ENCODE measurements at regions not wholly inside any gene's neighbourhood (a gene's known extent, or its start where the extent isn't known, plus 50 kb on each side); places are given as distances from the start of the nearest gene placed in this dataset.
A peak's percentile ranks its signal among the peaks of the same experiment; 100 is the strongest.

- Histone ChIP-seq H3K9me3 (peaks cover 0 to 3% (median 0%) of the 10 kb centered on the region in 4 donors), H3K27ac (no peak overlapping the region), H3K27me3 (no peaks in the 10 kb centered on the region), H3K4me1 (no peaks in the 10 kb centered on the region), H3K4me3 (no peak overlapping the region), H3K36me3 (no peaks in the 10 kb centered on the region)
- WGBS, 2 donors, result 93 to 95% methylated on average over 1 of the region's 1 CpG
- intact Hi-C loops (cut with DNase I), result no loop called here
- TF ChIP-seq POLR2A (IDR thresholded peaks at IDR 0.05), result no peak
- no peak for TF ChIP-seq EP300 (IDR thresholded peaks at IDR 0.05)
- TF ChIP-seq POLR2AphosphoS5 (IDR thresholded peaks at IDR 0.05), result no peak
- no peak for TF ChIP-seq CTCF (IDR thresholded peaks at IDR 0.05)
- no peak for DNase-seq
Observed at GRCh38 chr12:72740064-72740463, 467.9 kb downstream of the TRHDE start.

- intact Hi-C loops (cut with DNase I), result no loop called here
- Histone ChIP-seq H3K27me3 (no peaks in the 10 kb centered on the region), H3K36me3 (no peaks in the 10 kb centered on the region), H3K27ac (no peak overlapping the region), H3K4me3 (no peak overlapping the region), H3K9me3 (peaks cover 0 to 3% (median 0%) of the 10 kb centered on the region in 4 donors), H3K4me1 (no peaks in the 10 kb centered on the region)
- TF ChIP-seq POLR2A (IDR thresholded peaks at IDR 0.05) (no peak), EP300 (IDR thresholded peaks at IDR 0.05) (no peak), POLR2AphosphoS5 (IDR thresholded peaks at IDR 0.05) (no peak), CTCF (IDR thresholded peaks at IDR 0.05) (no peak)
- no peak for DNase-seq
Observed at GRCh38 chr12:72742568-72742967, 470.4 kb downstream of the TRHDE start.

DNA sequence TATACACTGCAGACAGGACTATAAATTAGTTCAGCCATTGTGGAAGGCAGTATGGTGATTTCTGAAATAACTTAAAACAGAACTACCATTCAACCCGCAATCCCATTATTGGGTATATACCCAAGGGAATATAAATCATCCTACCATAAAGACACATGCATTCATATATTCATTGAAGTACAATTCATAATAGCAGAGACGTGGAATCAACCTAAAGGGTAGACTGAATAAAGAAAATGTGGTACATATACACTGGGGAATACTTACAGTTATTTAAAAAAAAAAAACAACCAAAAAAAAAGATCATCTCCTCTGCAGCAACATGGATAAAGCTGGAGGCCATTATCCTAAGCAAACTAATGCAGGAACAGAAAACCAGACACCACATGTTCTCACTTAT, 473.9 kb downstream of the TRHDE start:
- H3K27me3 ChIP-seq, result no peaks in the 10 kb centered on the region
- no peak overlapping the region for H3K27ac ChIP-seq
- WGBS, 2 donors, result 60 to 82% methylated on average over 2 of the region's 2 CpGs
- H3K4me3 ChIP-seq, result no peak overlapping the region
- TF ChIP-seq POLR2AphosphoS5 (IDR thresholded peaks at IDR 0.05) (no peak), EP300 (IDR thresholded peaks at IDR 0.05) (no peak), CTCF (IDR thresholded peaks at IDR 0.05) (no peak), POLR2A (IDR thresholded peaks at IDR 0.05) (no peak)
- no peaks in the 10 kb centered on the region for H3K36me3 ChIP-seq
- no peak for DNase-seq
- H3K9me3 ChIP-seq, result peaks cover 0 to 3% (median 0%) of the 10 kb centered on the region in 4 donors
- intact Hi-C loops (cut with DNase I), result no loop called here
- no peaks in the 10 kb centered on the region for H3K4me1 ChIP-seq

DNA sequence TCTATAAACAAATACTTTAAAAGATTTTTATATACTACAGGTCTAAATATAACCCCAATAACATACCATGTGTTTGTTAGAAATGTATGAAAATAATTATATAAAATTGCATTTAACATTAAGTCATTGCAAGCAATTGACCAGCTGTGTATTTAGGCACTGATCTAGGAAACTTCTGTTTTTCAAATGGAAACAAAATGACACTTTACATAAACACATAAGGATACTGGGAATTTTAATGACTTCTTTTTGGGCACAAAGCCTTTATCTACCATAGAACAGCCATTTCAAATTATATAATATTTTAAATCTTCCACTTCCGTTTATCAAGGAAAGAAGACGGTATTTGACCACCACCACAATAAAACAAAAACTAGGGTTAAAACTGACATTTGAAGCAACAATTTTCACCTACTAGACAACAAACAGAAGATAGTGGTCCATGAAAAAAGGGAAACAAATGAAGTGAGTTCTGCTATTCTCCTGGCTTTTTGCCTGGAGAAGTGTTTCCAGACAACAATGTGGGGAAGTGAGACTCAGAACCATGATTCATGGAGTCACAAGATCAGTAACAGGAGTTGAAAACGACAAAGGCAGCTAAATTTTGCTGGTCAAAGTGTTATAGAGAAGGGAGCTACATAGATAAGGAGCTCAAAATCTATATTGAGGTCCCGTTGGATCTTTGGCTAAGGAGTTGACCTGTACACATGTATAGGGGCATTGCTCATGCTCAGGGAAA, 475.1 kb downstream of the TRHDE start:
- Histone ChIP-seq H3K27me3 (no peaks in the 10 kb centered on the region), H3K27ac (peak overlapping the region in 1 of 4 donors; percentile 7), H3K9me3 (peaks cover 0 to 3% (median 0%) of the 10 kb centered on the region in 4 donors), H3K4me1 (no peaks in the 10 kb centered on the region), H3K4me3 (no peak overlapping the region), H3K36me3 (no peaks in the 10 kb centered on the region)
- DNase-seq, result no peak
- intact Hi-C loops (cut with DNase I), result no loop called here
- 53 to 55% methylated on average over 4 of the region's 4 CpGs for WGBS, 2 donors
- no peak for TF ChIP-seq POLR2AphosphoS5 (IDR thresholded peaks at IDR 0.05)
- no peak for TF ChIP-seq POLR2A (IDR thresholded peaks at IDR 0.05)
- TF ChIP-seq EP300 (IDR thresholded peaks at IDR 0.05), result no peak
- TF ChIP-seq CTCF (IDR thresholded peaks at IDR 0.05), result no peak

DNA sequence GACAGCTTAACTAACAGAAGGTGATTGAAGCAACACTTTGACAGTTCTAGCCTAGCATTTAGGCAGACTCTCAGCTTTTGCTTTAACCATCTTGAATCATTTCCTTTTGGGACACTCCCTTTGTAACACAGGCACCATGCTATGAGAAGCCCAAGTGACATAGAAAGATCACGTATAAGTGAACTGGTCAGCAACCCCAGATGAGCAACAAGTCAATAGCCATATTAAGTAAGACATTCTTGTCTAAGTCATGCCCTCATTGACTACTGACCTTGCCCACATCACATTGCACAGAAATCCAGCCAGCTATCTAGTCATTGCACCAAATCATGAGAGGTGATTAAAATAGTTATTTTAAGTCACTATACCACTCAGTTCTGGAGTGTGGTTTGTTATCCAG, 476.8 kb downstream of the TRHDE start:
- no peak for DNase-seq
- intact Hi-C loops (cut with DNase I), result no loop called here
- no peaks in the 10 kb centered on the region for H3K27me3 ChIP-seq
- no peak overlapping the region for H3K4me3 ChIP-seq
- WGBS, 2 donors, result 87 to 88% methylated on average over 1 of the region's 1 CpG
- no peaks in the 10 kb centered on the region for H3K36me3 ChIP-seq
- no peaks in the 10 kb centered on the region for H3K4me1 ChIP-seq
- H3K27ac ChIP-seq, result no peak overlapping the region
- no peaks in the 10 kb centered on the region for H3K9me3 ChIP-seq
- TF ChIP-seq POLR2A (IDR thresholded peaks at IDR 0.05), result no peak
- TF ChIP-seq CTCF (IDR thresholded peaks at IDR 0.05), result no peak
- TF ChIP-seq POLR2AphosphoS5 (IDR thresholded peaks at IDR 0.05), result no peak
- no peak for TF ChIP-seq EP300 (IDR thresholded peaks at IDR 0.05)
